CD4-positive, alpha-beta T cell treated with Interleukin-6 at 100 ng/mL for 8 hours (primary cell): ENCODE measurements at regions not wholly inside any gene's neighbourhood (a gene's known extent, or its start where the extent isn't known, plus 50 kb on each side); places are given as distances from the start of the nearest gene placed in this dataset.

Experiments
- DNase-seq: peaks from one replicate; pipeline ENCODE4 v3.0.0-alpha.2; 2020; ENCODE audit warnings: mixed read lengths, low spot score

GRCh38 chr2:239865059-239865639, 160.0 kb downstream of the NDUFA10 start:
- no peak for DNase-seq

DNA sequence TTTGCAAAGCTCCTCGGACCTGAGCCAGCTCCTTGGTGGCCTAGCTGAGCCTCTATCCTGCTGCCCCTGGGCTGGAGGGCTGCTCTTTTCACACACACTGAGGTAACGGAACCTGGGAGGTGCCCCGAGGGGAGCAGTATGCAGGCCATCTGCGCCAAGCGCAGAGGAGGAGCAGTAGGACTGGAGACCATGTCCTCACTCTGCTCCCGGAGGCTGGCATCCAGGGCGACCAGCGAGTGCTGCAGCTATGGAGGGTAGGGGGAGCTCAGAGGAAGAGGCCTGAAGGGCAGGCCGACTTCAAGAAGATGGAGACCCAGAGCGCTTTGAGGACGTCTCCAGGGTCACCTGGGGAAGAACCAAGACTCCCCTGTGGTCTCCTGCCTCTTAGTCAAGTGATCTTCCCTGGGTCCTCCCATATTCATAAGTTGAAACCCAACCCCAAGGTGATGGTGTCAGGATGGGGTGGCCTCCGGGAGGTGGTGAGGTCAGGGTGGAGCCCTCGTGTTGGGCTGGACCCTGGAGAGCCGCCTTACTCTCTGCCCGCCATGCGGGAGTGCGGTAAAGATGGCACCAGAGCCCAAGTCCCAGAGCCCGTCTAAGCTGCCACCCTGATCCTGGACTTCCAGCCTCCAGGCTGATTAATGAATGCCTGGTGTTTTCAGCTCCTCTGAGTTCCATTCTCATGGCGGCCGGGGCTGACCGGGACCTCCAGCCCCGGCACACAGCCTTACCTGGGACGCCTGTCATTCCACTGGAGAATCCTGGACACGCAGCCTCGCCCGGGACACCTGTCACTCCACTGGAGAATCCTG, 160.7 kb downstream of the NDUFA10 start:
- no peak for DNase-seq

DNA sequence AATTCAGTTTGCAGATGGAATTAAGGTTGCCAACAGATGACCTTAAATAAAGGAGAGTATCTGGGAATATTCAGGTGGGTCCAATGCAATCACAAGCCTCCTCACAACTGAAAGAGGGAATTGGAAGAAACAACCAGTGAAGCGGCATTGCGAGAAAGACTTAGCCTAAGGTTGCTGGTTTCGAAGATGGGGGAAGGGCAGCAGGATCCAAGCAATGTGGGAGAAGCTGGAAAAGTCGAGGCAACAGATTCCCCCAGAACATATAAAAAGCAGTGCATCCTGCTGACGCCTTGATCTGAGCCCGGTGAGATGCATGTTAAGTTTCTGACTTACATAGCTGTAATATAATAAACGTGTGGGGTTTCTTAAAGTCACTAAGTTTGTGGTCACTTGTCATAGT, 162.5 kb downstream of the NDUFA10 start:
- no peak for DNase-seq

DNA sequence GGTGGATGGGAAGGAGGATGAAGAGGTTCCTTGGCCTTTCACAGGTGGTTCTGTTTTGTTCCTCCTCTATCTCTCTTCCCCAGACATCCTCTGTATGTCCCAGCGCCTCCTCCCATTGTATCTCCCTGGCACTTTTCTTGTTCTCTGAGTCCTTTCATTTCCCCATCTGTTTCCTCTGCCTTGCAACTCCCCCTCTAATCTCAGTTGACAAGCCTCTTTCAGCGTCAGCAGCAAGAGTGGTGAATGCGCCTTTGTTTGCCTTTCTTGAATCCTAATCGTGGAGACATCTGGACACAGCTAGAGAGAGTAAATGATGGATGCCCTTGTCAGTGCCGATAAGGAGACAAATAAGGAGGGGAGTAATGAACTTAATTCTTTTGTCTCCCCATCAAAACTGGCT, 167.0 kb downstream of the NDUFA10 start:
- DNase-seq: no peak

DNA sequence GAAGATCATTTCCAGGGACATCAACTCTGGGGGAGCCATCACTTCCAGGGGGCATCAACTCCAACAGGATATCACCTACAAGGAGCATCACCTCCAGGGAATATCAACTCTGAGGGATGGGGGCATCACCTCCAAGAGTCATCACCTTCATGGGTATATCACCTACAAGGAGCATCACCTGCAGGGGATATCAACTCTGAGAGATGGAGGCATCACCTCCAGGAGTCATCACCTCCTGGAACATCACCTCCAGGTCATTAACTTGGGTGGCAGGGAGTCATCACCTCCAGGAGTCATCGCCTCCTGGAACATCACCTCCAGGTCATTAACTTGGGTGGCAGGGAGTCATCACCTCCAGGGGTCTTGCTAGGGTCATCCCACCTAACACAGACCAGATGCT, 167.6 kb downstream of the NDUFA10 start:
- no peak for DNase-seq

DNA sequence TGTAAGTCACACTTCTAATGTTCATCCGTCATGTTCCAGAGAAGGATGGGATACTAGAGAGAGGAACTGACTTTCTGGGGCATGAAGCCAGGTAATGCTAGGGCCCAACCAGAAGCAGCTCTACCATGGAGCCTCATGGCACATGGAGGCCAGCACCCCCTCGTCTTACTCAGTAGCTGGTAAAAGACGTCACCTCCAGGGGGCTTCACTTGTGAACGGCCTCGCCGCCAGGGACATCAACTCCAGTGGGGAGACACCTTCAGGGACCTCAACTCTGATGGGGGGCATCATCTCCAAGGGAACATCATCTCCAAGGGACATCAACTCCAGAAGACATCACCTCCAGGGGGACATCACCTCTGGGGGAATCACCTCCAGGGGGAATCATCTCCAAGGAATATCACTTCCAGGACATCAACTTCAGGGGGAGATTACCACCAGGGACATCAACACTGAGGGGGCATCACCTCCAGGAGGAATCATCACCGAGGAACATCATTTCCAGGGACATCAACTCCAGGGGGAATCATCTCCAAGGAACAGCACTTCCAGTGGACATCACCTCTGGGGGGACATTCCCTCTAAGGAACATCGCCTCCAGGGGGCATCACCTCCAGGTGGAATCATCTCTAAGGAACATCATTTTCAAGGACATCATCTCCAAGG, 168.4 kb downstream of the NDUFA10 start:
- no peak for DNase-seq

- DNase-seq: no peak
Measured at GRCh38 chr2:239855863-239856587, 169.1 kb downstream of the NDUFA10 start.

GRCh38 chr2:239854596-239854995, 170.5 kb downstream of the NDUFA10 start:
- DNase-seq: no peak

DNA sequence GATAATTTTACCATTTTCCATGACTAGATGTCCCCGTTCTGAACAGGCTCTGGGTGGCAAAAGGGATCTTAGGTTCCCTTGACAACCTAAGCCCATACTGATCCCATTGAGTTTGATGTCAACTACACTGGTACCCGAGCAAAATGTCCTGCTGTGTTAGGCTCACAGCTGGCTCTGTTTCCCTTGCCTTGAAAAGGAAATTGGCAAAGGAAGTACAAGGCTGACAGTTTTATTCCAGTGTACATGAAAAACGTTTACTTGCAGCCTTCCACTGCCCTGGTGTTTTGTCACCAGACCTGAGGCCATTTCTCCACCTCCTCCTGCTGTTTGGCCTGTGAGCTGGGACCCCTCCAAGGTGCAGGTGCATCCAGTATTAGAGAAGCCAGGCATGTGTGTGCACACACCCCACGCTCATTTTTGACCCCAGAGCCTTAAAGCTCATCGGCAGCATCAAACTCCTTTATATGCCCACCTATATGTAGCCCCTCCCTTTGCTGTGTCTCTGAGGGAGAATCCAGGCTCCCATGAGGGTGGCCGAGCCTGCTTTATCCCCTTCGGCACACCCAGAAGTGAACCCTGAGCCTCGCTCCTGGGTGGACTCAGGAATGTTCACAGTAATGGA, 171.3 kb downstream of the NDUFA10 start:
- DNase-seq: no peak

GRCh38 chr2:239853121-239853520, 172.0 kb downstream of the NDUFA10 start:
- DNase-seq: no peak

DNA sequence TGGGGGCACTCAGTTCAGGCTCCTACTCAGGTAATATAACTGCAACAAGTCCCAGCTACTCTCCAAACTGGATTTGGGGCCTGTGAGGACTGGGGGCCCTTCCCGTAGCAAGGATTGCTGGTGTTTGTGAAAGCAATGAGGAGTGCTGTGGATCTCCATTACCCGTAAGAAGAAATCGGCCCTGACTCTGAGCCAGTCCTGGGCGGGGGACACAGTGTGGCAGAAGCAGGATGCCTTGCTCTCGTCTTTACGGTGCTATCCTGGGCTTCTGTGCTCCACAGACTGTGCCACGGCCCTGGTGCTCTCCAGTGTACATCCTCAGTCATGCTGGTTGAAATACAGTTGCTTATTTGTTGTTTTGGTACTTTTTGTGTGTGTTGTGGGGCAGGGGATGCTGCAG, 172.9 kb downstream of the NDUFA10 start:
- no peak for DNase-seq

GRCh38 chr2:239846789-239847676, 178.1 kb downstream of the NDUFA10 start:
- no peak for DNase-seq

DNA sequence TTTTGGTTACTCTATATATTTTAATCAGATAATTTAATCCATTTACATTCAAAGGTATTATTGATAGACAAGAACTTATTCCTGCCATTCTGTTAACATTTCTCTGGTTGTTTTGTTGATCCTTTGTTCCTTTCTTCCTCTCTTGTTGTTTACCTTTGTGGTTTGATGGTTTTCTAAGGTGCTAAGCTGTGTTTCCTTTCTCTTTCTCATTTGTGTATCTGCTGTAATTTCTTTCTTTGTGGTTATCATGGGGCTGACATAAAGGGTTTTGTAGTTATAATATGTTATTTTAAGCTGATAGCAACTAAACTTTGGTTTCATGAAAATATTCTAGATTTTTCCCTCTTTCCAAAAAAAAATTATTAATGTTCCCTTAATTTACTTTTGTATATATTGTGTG, 179.2 kb downstream of the NDUFA10 start:
- DNase-seq: no peak

- no peak for DNase-seq
Measured at GRCh38 chr2:239839306-239839705, 185.8 kb downstream of the NDUFA10 start.

DNA sequence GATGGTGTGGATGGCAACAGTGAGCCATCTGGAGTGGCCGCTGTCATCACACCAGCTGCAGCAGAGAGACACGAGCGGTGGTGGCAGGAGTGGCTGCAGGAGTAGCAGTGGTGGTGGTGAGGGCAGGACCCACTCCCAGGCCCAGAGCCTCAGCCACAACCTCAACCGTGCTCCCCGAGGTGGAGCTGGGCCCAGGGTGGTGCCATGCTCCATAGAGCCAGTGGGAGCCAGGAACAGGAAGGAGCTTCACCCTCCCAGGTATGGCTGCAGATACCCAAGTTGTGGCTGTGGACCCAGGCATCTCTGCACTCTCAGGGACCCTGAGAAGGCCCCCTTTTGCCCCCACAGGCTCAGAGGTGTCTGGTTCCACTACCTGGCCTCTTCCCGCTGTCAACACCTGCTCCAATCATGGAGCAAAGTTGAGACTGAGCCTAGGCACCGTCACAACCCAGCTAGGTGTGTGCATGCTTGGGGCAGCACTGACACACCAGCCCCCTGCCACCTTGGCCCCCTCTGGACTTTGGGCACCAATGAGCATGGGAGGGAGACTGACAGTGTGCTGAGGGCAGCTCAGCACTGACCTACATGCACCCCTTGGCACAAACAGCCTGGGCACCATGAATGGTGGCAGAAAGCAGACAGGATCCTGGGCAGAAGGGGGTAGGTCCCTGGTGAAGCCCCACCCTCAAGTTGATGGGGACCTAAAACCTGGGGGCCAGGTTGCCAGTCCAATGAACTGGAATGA, 188.9 kb downstream of the NDUFA10 start:
- no peak for DNase-seq

GRCh38 chr2:239835056-239835455, 190.1 kb downstream of the NDUFA10 start:
- no peak for DNase-seq

GRCh38 chr2:239834143-239834542, 191.0 kb downstream of the NDUFA10 start:
- DNase-seq: no peak

DNA sequence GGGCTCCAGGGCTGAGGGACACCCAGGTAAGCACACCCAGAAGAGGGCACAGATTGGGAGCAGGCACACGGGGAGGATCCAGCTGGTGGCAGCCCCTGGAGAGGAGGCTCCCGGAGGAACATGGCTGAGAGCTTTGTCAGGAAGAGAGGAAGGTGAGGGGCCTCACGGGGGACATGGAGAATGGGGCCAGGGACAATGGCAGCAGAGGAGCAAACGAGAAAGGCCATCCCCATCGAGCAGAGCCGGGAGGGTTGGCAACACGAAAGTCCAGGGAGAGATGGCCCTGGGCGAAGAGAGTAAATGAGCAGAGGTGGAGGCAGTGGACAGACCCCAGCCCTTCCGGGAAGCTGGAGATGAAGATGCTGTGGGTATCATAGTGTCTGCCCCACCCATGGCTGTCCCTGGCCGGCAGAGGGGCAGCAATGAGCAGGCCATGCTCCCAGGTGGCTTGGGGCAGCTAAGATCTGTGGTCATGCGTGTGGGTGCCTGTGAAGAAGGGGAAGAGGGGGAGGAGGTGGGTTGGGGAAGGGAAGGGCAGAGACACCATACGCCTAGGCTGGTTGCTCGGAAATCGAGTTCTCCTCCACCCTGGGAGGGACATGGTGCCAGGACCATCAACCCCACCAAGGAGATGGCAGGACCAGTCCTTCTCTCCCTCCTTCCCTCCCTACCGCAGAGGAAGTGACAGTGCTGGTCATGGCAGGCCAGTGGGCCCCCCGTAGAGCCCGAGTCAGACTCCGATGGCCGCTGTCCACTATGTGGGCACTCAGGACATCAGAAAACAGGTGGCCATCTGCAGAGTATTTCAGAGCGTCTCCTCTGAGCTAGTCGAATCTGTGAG, 191.7 kb downstream of the NDUFA10 start:
- no peak for DNase-seq

GRCh38 chr2:239832490-239833268, 192.5 kb downstream of the NDUFA10 start:
- no peak for DNase-seq
